WERI-Rb-1 (cell line): ENCODE measurements at regions not wholly inside any gene's neighbourhood (a gene's known extent, or its start where the extent isn't known, plus 50 kb on each side); places are given as distances from the start of the nearest gene placed in this dataset.

Source experiments
- DNase-seq: peaks from one replicate; pipeline ENCODE4 v3.0.0-alpha.2; 2020
- H3K27ac ChIP-seq: fragments of 250-450 bp; sonication (Bioruptor Pico); 2 replicates; pipeline ENCODE4 v1.5.1; 2020; ENCODE audit warnings: mild to moderate bottlenecking, moderate library complexity
- H3K27me3 ChIP-seq: fragments of 250-450 bp; sonication (Bioruptor Pico); 2 replicates; pipeline ENCODE4 v1.5.1; 2021; ENCODE audit warnings: mild to moderate bottlenecking, low read depth, moderate library complexity; ENCODE audit not compliant: insufficient read depth, severe bottlenecking
- H3K36me3 ChIP-seq: fragments of 250-450 bp; sonication (Bioruptor Pico); 2 replicates; pipeline ENCODE4 v1.5.1; 2020; ENCODE audit warnings: mild to moderate bottlenecking, moderate library complexity
- H3K4me3 ChIP-seq: 2 replicates; pipeline ENCODE4 v1.5.1; 2011; ENCODE audit warnings: low read depth, mild to moderate bottlenecking, control low read depth, low read length
- H3K9me3 ChIP-seq: fragments of 250-450 bp; sonication (Bioruptor Pico); 2 replicates; pipeline ENCODE4 v1.5.1; 2021; ENCODE audit warnings: mild to moderate bottlenecking, moderate library complexity; ENCODE audit not compliant: severe bottlenecking
- CTCF ChIP-seq: IDR thresholded peaks from 2 replicates; pipeline ENCODE4 v1.5.1; 2011; ENCODE audit warnings: low read depth, mild to moderate bottlenecking, control low read depth, inconsistent platforms, low read length

- TF ChIP-seq CTCF = no peak
- Histone ChIP-seq H3K4me3 (no peak overlapping the region), H3K27me3 (no peaks in the 10 kb centered on the region), H3K27ac (no peak overlapping the region), H3K36me3 (no peaks in the 10 kb centered on the region), H3K9me3 (no peaks in the 10 kb centered on the region)
- no peak for DNase-seq
Measured at GRCh38 chr21:14716761-14717396, 170.8 kb upstream of the SAMSN1 start.

- no peak for DNase-seq
- Histone ChIP-seq H3K9me3 (peaks cover 4% of the 10 kb centered on the region), H3K27me3 (no peaks in the 10 kb centered on the region), H3K4me3 (no peak overlapping the region), H3K36me3 (no peaks in the 10 kb centered on the region), H3K27ac (no peak overlapping the region)
- TF ChIP-seq CTCF = no peak
Measured at GRCh38 chr21:14713109-14713508, 167.0 kb upstream of the SAMSN1 start.

- TF ChIP-seq CTCF = no peak
- H3K27ac ChIP-seq = no peak overlapping the region
- no peaks in the 10 kb centered on the region for H3K36me3 ChIP-seq
- no peak overlapping the region for H3K4me3 ChIP-seq
- peaks cover 4% of the 10 kb centered on the region for H3K9me3 ChIP-seq
- no peaks in the 10 kb centered on the region for H3K27me3 ChIP-seq
- DNase-seq = no peak
Measured at GRCh38 chr21:14712121-14712715, 166.1 kb upstream of the SAMSN1 start.

- TF ChIP-seq CTCF = no peak
- DNase-seq = no peak
- H3K4me3 ChIP-seq = no peak overlapping the region
- H3K27ac ChIP-seq = no peak overlapping the region
- H3K36me3 ChIP-seq = no peaks in the 10 kb centered on the region
- H3K9me3 ChIP-seq = peaks cover 4% of the 10 kb centered on the region
- H3K27me3 ChIP-seq = no peaks in the 10 kb centered on the region
Measured at GRCh38 chr21:14711287-14711686, 165.2 kb upstream of the SAMSN1 start.

- Histone ChIP-seq H3K27me3 (no peaks in the 10 kb centered on the region), H3K36me3 (no peaks in the 10 kb centered on the region), H3K27ac (no peak overlapping the region), H3K9me3 (peaks cover 4% of the 10 kb centered on the region), H3K4me3 (no peak overlapping the region)
- no peak for TF ChIP-seq CTCF
- DNase-seq = no peak
Measured at GRCh38 chr21:14707511-14708020, 161.5 kb upstream of the SAMSN1 start.
